ENCODE measurements at regions not wholly inside any gene's neighbourhood (a gene's known extent, or its start where the extent isn't known, plus 50 kb on each side); places are given as distances from the start of the nearest gene placed in this dataset.

DNA sequence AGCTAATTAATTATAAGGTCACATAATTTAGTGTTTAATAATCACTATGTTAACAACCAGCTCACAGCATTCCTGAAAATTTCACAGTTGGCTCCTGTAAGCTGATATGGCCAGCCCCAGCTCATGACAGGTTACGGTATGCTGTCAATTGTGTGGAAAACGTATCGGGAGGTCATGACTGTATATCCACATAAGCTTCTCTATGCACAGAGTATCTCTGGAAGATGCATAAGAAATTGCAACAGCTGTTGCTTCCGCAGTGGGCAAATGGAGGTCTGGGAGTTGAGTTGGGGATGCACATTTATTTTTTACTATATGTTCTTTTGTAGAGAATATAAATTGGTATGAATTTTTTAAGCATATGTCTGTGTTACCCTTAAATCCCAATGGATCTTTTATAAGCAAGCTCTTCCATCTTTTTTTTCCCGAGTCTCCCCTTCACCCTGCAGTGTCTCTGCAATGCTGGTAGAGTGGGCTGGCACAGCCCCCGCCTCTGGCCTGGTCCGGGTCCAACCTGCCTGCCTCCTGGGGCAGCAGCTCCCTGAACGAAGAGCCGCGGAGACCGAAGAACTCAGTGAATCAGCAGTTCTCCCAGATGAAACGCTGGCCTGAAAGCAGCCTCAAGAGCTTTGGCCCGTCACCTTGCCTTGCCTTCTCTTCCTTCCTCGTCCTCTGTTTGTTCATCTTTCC, 139.9 kb upstream of the CDYL start:
- TF ChIP-seq FOXM1 (IDR thresholded peaks at IDR 0.05; ENCODE audit: borderline replicate concordance, low read depth) (no peak), RAD21 (IDR thresholded peaks at IDR 0.05; ENCODE audit: low read depth) (no peak), EP300 (IDR thresholded peaks at IDR 0.05; ENCODE audit: borderline replicate concordance) (no peak), MAX (IDR thresholded peaks at IDR 0.05) (no peak), EGR1 (IDR thresholded peaks at IDR 0.05) (no peak), TAF1 (IDR thresholded peaks at IDR 0.05; ENCODE audit: low read depth) (no peak), CREB1 (IDR thresholded peaks at IDR 0.05; ENCODE audit: low read depth) (no peak), NFIC (IDR thresholded peaks at IDR 0.05) (no peak), TCF12 (IDR thresholded peaks at IDR 0.05; ENCODE audit: low read depth) (no peak), YY1 (IDR thresholded peaks at IDR 0.05; ENCODE audit: low read depth) (no peak), CEBPB (IDR thresholded peaks at IDR 0.05) (no peak), TEAD4 (IDR thresholded peaks at IDR 0.05) (no peak)
- TF ChIP-seq, protein P1, sequence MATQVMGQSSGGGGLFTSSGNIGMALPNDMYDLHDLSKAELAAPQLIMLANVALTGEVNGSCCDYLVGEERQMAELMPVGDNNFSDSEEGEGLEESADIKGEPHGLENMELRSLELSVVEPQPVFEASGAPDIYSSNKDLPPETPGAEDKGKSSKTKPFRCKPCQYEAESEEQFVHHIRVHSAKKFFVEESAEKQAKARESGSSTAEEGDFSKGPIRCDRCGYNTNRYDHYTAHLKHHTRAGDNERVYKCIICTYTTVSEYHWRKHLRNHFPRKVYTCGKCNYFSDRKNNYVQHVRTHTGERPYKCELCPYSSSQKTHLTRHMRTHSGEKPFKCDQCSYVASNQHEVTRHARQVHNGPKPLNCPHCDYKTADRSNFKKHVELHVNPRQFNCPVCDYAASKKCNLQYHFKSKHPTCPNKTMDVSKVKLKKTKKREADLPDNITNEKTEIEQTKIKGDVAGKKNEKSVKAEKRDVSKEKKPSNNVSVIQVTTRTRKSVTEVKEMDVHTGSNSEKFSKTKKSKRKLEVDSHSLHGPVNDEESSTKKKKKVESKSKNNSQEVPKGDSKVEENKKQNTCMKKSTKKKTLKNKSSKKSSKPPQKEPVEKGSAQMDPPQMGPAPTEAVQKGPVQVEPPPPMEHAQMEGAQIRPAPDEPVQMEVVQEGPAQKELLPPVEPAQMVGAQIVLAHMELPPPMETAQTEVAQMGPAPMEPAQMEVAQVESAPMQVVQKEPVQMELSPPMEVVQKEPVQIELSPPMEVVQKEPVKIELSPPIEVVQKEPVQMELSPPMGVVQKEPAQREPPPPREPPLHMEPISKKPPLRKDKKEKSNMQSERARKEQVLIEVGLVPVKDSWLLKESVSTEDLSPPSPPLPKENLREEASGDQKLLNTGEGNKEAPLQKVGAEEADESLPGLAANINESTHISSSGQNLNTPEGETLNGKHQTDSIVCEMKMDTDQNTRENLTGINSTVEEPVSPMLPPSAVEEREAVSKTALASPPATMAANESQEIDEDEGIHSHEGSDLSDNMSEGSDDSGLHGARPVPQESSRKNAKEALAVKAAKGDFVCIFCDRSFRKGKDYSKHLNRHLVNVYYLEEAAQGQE (IDR thresholded peaks at IDR 0.05; ENCODE audit: low read depth) = no peak
- TF ChIP-seq, protein P2, sequence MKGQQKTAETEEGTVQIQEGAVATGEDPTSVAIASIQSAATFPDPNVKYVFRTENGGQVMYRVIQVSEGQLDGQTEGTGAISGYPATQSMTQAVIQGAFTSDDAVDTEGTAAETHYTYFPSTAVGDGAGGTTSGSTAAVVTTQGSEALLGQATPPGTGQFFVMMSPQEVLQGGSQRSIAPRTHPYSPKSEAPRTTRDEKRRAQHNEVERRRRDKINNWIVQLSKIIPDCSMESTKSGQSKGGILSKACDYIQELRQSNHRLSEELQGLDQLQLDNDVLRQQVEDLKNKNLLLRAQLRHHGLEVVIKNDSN (IDR thresholded peaks at IDR 0.05) = no peak
